Fibroblast of mammary gland (primary cell): ENCODE measurements at regions not wholly inside any gene's neighbourhood (a gene's known extent, or its start where the extent isn't known, plus 50 kb on each side); places are given as distances from the start of the nearest gene placed in this dataset.
A peak's percentile ranks its signal among the peaks of the same experiment; 100 is the strongest.

Experiments
- DNase-seq: peaks from one replicate; pipeline ENCODE4 v3.0.0-alpha.2; 2010; ENCODE audit warnings: low read depth
- H3K4me3 ChIP-seq: 2 replicates; pipeline ENCODE4 v1.5.1; 2011; ENCODE audit warnings: low read depth, mild to moderate bottlenecking, low read length, moderate library complexity; ENCODE audit not compliant: control insufficient read depth
- CTCF ChIP-seq: conservative IDR thresholded peaks from 2 replicates; pipeline ENCODE4 v1.5.1; 2011; ENCODE audit warnings: low read depth, low read length, inconsistent platforms; ENCODE audit not compliant: control insufficient read depth, insufficient read depth

GRCh38 chr17:77462553-77463497 is 322.1 kb downstream of the SEC14L1 start:
- H3K4me3 ChIP-seq, result no peak overlapping the region
- DNase-seq, result no peak

GRCh38 chr17:77464988-77465357 is 324.2 kb downstream of the SEC14L1 start:
- no peak for TF ChIP-seq CTCF
- H3K4me3 ChIP-seq, result no peak overlapping the region

More at GRCh38 chr17:77462553-77463497, 322.1 kb downstream of the SEC14L1 start:
- no peak for TF ChIP-seq CTCF

GRCh38 chr17:77465358-77466041 is 324.7 kb downstream of the SEC14L1 start:
- TF ChIP-seq CTCF, result no peak
- no peak overlapping the region for H3K4me3 ChIP-seq
- DNase-seq, result peak; percentile 65

More at GRCh38 chr17:77464988-77465357, 324.2 kb downstream of the SEC14L1 start:
- no peak for DNase-seq

DNA sequence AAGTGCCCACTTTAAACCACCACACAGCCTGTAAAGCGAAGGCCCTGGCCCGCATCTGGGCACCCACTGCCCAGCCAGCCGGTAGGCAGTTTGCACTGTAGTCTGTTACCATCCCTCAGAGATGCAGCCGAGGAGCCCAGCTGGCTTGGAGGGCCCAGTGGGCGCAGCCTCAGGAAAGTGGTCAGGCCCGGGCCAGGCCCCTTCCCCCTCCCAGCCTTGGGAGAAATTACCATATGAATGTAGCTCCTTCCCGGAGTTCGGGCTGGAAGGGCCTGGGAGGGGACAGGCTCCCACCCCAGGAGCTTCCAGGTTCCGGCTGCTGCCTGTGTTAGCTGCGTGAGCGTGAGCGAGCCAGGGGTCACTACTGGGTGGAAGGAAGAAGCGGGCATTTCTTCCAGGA is 325.4 kb downstream of the SEC14L1 start:
- no peak for DNase-seq
- no peak for TF ChIP-seq CTCF
- H3K4me3 ChIP-seq, result no peak overlapping the region

DNA sequence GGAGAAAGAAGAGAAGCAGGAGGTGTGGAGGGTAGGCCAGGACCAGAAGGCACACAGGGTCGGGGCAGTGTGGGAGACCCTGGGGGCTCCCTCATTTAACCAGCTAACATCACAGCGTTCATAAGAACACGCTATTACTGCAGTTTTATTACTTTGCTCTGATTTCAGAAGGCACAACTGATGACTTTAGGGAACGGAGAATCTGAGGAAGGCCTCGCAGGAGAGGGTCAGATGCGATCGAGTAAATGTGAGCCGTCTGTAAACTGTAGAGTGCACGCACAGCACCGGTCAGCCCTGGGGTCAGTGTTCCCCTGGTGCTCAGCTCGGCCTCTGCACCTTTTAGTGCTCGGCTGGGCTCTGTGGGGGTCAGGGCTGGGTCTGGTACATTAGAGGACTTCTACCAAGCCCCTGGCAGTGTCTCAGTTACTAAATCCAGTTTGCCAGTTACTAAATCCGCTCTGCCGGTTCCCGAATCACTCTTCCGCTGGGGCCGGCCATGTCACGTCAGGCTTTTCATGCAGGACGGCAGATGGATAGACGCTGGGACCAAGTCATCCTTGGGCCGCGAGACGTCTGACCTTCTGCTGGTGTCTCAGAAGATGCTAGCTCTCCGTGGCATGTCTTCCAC is 325.9 kb downstream of the SEC14L1 start:
- no peak overlapping the region for H3K4me3 ChIP-seq
- DNase-seq, result no peak
- no peak for TF ChIP-seq CTCF

DNA sequence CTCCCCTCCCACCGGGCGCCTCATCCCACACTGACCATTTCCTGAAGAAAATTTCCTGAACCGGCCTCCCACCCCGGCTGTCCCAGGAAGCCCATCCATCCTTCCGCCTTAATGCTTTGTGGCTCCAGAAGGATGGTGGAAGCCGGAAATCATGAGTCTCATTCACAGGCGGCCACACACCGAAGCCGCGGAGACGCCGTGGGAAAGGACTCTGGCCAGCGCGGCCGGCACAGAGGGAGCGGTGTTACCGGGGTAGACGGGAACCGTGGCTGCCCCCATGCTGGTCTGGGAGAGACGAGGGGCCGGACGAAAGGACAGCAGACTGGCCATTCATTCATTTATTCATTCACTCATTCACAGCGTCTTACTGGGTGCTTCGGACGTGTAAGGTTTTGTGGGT is 326.8 kb downstream of the SEC14L1 start:
- no peak for DNase-seq
- no peak for TF ChIP-seq CTCF
- H3K4me3 ChIP-seq, result no peak overlapping the region
